Body of pancreas (tissue), 4 donors: ENCODE measurements at regions not wholly inside any gene's neighbourhood (a gene's known extent, or its start where the extent isn't known, plus 50 kb on each side); places are given as distances from the start of the nearest gene placed in this dataset.

Experiments used
- CTCF ChIP-seq, 7 experiments: fragments of 450-650 bp in 4 of 7; fragments of 200-600 bp in 3 of 7; sonication (generic) in 3 of 7; IDR thresholded peaks; one replicate each; pipeline ENCODE4 v1.5.1; 2016 to 2019; ENCODE audit warnings: antibody characterized with exemption in 7 of 7
- POLR2A ChIP-seq, 3 donors: fragments of 450-650 bp; IDR thresholded peaks; one replicate each; pipeline ENCODE4 v1.6.1; 2016; ENCODE audit warnings: antibody characterized with exemption in 3 of 3, mild to moderate bottlenecking in 2 of 3

GRCh38 chr2:100741880-100742276 is 78.1 kb upstream of the NPAS2 start:
- TF ChIP-seq CTCF (IDR thresholded peaks at IDR 0.05) (no peak), POLR2A (IDR thresholded peaks at IDR 0.05) (no peak)
